PC-9 (cell line): ENCODE measurements at regions not wholly inside any gene's neighbourhood (a gene's known extent, or its start where the extent isn't known, plus 50 kb on each side); places are given as distances from the start of the nearest gene placed in this dataset.

Experiments
- CTCF ChIP-seq: fragments of 200-600 bp; sonication (generic); conservative IDR thresholded peaks from 2 replicates; pipeline ENCODE4 v1.6.1; 2017; ENCODE audit warnings: mixed run types, antibody characterized with exemption, mild to moderate bottlenecking, moderate library complexity
- EZH2 ChIP-seq: fragments of 200-600 bp; sonication (generic); IDR thresholded peaks from 2 replicates; pipeline ENCODE4 v1.8.0; 2017; ENCODE audit warnings: antibody characterized with exemption, low read depth

GRCh38 chr3:82080792-82081191 lies 319.3 kb upstream of the GBE1 start:
- no peak for TF ChIP-seq EZH2
- TF ChIP-seq CTCF: no peak
